ENCODE measurements at regions not wholly inside any gene's neighbourhood (a gene's known extent, or its start where the extent isn't known, plus 50 kb on each side); places are given as distances from the start of the nearest gene placed in this dataset.

DNA sequence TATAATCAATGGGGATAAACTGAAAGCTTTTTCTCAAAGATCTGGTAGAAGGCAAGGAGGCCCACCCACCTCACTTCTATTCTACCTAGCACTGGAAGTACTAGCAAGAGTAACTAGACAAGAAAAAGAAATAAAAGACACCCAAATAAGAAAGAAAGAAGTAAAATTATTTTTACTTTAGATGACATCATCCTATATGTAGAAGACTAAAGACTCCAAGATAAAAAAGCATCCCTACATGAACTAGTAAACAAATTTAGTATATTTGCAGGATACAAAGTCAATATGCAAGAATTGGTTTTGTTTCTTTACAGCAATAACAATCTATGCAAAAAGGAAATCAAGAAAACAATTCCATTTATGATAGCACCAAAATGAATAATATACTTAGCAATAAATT lies 201.5 kb upstream of the KIRREL3 start:
- no peak for TF ChIP-seq ZNF317 (CRISPR knock-in tag; IDR thresholded peaks at IDR 0.05; ENCODE audit: borderline replicate concordance, low read depth)
- TF ChIP-seq FOXP1 (CRISPR knock-in tag; IDR thresholded peaks at IDR 0.05; ENCODE audit: borderline replicate concordance) = no peak
- no peak for TF ChIP-seq CTCF (IDR thresholded peaks at IDR 0.05)
- TF ChIP-seq FOXJ3 (CRISPR knock-in tag; IDR thresholded peaks at IDR 0.05; ENCODE audit: borderline replicate concordance) = no peak
- TF ChIP-seq RELA (CRISPR knock-in tag; IDR thresholded peaks at IDR 0.05; ENCODE audit: borderline replicate concordance) = no peak
- TF ChIP-seq FOXK1 (CRISPR knock-in tag; IDR thresholded peaks at IDR 0.05) = no peak
- TF ChIP-seq ZNF263 (CRISPR knock-in tag; IDR thresholded peaks at IDR 0.05; ENCODE audit: low read depth) = no peak
- TF ChIP-seq SP1 (CRISPR knock-in tag; conservative IDR thresholded peaks at IDR 0.05) = no peak
- no peak for TF ChIP-seq TEAD4 (CRISPR knock-in tag; IDR thresholded peaks at IDR 0.05)
- TF ChIP-seq MAX (CRISPR knock-in tag; IDR thresholded peaks at IDR 0.05) = no peak

Data from WTC11 (cell line).